ENCODE measurements at regions not wholly inside any gene's neighbourhood (a gene's known extent, or its start where the extent isn't known, plus 50 kb on each side); places are given as distances from the start of the nearest gene placed in this dataset.
"Not testable (repeated sequence)": the region's sequence is repeated elsewhere in the genome, so short reads cannot be mapped to it uniquely, and the experiment has no call there.

DNA sequence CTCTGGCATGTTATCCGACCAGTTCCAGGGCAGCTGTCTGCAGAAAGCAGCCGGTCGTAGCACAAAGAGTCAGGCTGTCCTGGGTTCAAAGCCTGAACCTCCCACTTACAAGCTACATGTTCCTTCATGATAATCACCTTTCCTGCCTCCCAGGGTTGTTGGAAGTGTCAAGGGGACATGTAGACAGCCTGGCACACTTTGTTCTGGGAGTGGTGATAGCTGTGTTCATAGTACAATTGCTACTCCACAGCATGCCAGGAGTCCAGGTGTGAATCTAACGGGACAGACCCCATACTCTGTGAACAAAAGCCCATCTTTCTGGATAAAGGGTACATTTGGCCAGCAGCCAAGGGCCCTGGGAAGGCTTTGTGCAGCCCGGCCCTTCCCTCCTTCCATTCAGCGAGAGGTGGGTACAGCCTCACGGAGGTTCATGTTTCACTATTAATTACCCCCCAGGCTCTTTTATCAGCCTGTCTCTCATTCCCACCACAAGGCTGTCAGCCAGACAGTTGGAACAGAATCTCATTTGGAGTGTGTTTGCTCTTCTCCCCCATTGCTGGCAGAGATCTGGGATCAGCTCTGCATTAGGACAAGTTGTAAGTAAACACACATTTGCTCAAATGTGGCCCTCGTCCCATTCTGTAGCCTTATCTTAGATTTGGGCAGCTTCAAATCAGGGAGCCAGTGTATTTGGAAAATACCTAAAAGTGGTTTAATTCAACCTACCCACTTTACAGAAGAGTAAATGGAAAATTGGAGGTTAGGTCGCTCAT, 101.2 kb downstream of the PROP1 start:
- not testable (repeated sequence) for TF ChIP-seq CTCF, POLR2AphosphoS5 (IDR thresholded peaks at IDR 0.05)
